ENCODE measurements at regions not wholly inside any gene's neighbourhood (a gene's known extent, or its start where the extent isn't known, plus 50 kb on each side); places are given as distances from the start of the nearest gene placed in this dataset.

DNA sequence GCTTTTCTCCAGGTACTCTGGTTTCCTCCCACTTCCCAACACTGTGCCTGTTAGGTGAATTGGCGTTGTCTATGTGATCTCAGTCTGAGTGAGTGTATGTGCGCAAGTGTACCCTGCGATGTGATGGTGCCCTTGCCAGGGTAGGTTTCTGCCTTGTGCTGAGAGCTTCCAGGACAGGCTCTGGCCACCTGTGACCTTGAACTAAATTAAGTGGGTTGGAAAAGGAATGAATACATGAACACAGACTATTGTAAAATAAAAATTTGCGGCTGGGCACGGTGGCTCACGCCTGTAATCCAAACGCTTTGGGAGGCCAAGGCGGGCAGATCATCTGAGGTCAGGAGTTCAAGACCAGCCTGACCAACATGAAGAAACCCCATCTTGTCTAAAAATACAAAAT lies 678.0 kb downstream of the DHX35 start:
- DNase-seq (ENCODE audit: low spot score): no peak
- Histone ChIP-seq H3K27ac (no peak overlapping the region), H3K4me2 (no peak overlapping the region), H3K79me2 (no peaks in the 10 kb centered on the region), H4K20me1 (ENCODE audit: insufficient read depth, poor library complexity, severe bottlenecking) (no peaks in the 10 kb centered on the region), H3K4me1 (ENCODE audit: insufficient read depth) (no peaks in the 10 kb centered on the region), H3K9me2 (replicated peaks; ENCODE audit: insufficient read depth) (no peaks in the 10 kb centered on the region), H3K4me3 (no peak overlapping the region), H3K9me3 (ENCODE audit: low read depth) (no peaks in the 10 kb centered on the region), H3K36me3 (replicated peaks; ENCODE audit: insufficient read depth, low read depth) (no peaks in the 10 kb centered on the region), H3K27me3 (no peaks in the 10 kb centered on the region), H2AFZ (no peak overlapping the region)
- TF ChIP-seq EZH2 (IDR thresholded peaks at IDR 0.05; ENCODE audit: borderline replicate concordance) (no peak), EZH2phosphoT487 (IDR thresholded peaks at IDR 0.05; ENCODE audit: low read depth, severe bottlenecking, unreplicated experiment) (no peak)
- TF ChIP-seq, protein P1, sequence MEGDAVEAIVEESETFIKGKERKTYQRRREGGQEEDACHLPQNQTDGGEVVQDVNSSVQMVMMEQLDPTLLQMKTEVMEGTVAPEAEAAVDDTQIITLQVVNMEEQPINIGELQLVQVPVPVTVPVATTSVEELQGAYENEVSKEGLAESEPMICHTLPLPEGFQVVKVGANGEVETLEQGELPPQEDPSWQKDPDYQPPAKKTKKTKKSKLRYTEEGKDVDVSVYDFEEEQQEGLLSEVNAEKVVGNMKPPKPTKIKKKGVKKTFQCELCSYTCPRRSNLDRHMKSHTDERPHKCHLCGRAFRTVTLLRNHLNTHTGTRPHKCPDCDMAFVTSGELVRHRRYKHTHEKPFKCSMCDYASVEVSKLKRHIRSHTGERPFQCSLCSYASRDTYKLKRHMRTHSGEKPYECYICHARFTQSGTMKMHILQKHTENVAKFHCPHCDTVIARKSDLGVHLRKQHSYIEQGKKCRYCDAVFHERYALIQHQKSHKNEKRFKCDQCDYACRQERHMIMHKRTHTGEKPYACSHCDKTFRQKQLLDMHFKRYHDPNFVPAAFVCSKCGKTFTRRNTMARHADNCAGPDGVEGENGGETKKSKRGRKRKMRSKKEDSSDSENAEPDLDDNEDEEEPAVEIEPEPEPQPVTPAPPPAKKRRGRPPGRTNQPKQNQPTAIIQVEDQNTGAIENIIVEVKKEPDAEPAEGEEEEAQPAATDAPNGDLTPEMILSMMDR (IDR thresholded peaks at IDR 0.05; ENCODE audit: poor library complexity): no peak
- WGBS (ENCODE audit: low lambda C conversion rate, missing lambda C conversion rate): 96% methylated on average over 8 of the region's 8 CpGs

DNA sequence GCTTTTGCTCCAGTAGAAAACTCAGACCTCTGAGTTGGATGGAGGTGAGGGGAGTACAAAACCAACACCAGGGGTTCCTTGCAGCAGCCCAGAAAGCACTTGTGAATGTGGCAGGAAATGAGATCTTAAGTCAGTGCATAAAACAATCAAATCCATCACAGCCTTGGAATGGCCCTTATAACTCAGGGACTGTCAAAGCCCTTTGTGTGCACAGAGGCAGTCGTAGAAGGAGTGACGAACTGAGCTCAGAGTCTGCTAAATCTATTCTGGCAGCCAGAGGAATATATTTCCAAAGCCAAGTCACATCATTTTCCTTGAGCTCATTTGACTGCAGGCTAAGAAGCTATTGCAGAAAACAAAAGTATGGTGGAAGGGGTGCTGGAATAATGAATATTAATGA lies 676.6 kb downstream of the DHX35 start:
- no peaks in the 10 kb centered on the region for H3K27me3 ChIP-seq
- no peak overlapping the region for H2AFZ ChIP-seq
- no peak for DNase-seq (ENCODE audit: low spot score)
- 58% methylated on average over 2 of the region's 2 CpGs for WGBS (ENCODE audit: low lambda C conversion rate, missing lambda C conversion rate)
- H3K9me3 ChIP-seq (ENCODE audit: low read depth): no peaks in the 10 kb centered on the region
- H3K9me2 ChIP-seq (replicated peaks; ENCODE audit: insufficient read depth): no peaks in the 10 kb centered on the region
- H4K20me1 ChIP-seq (ENCODE audit: insufficient read depth, poor library complexity, severe bottlenecking): no peaks in the 10 kb centered on the region
- no peaks in the 10 kb centered on the region for H3K36me3 ChIP-seq (replicated peaks; ENCODE audit: insufficient read depth, low read depth)
- H3K27ac ChIP-seq: no peak overlapping the region
- no peaks in the 10 kb centered on the region for H3K4me1 ChIP-seq (ENCODE audit: insufficient read depth)
- no peak for TF ChIP-seq EZH2phosphoT487 (IDR thresholded peaks at IDR 0.05; ENCODE audit: low read depth, severe bottlenecking, unreplicated experiment)
- no peak for TF ChIP-seq EZH2 (IDR thresholded peaks at IDR 0.05; ENCODE audit: borderline replicate concordance)
- TF ChIP-seq, protein P1 (IDR thresholded peaks at IDR 0.05; ENCODE audit: poor library complexity): no peak
- no peaks in the 10 kb centered on the region for H3K79me2 ChIP-seq
- H3K4me2 ChIP-seq: no peak overlapping the region
- H3K4me3 ChIP-seq: no peak overlapping the region

DNA sequence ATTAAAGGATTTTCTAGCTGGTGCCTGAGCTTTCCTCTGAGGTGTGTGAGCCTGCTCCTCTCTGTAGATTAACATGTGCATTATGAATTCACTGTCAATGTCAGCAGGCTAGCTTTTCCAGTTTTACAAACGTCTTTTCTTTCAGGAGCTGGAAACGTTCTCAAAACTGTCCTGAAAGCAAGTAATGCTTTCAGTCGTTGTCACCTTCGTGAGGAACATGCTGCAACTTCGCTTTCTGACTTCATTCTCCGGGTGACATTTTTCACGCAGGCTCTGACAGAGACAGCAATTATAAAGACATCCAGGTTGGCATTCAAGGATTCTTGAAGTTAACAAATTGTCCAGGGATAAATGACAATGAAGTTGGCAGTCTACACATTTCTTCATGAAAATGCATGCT lies 671.5 kb downstream of the DHX35 start:
- H3K9me2 ChIP-seq (replicated peaks; ENCODE audit: insufficient read depth): no peaks in the 10 kb centered on the region
- H3K4me1 ChIP-seq (ENCODE audit: insufficient read depth): peaks cover 5% of the 10 kb centered on the region
- WGBS (ENCODE audit: low lambda C conversion rate, missing lambda C conversion rate): 82% methylated on average over 7 of the region's 7 CpGs
- H3K4me3 ChIP-seq: no peak overlapping the region
- no peaks in the 10 kb centered on the region for H3K27me3 ChIP-seq
- H3K9me3 ChIP-seq (ENCODE audit: low read depth): no peaks in the 10 kb centered on the region
- H3K4me2 ChIP-seq: no peak overlapping the region
- no peak for DNase-seq (ENCODE audit: low spot score)
- TF ChIP-seq EZH2phosphoT487 (IDR thresholded peaks at IDR 0.05; ENCODE audit: low read depth, severe bottlenecking, unreplicated experiment): no peak
- TF ChIP-seq EZH2 (IDR thresholded peaks at IDR 0.05; ENCODE audit: borderline replicate concordance): no peak
- TF ChIP-seq, protein P1 (IDR thresholded peaks at IDR 0.05; ENCODE audit: poor library complexity): no peak
- no peak overlapping the region for H2AFZ ChIP-seq
- no peak overlapping the region for H3K27ac ChIP-seq
- no peaks in the 10 kb centered on the region for H3K79me2 ChIP-seq
- H4K20me1 ChIP-seq (ENCODE audit: insufficient read depth, poor library complexity, severe bottlenecking): no peaks in the 10 kb centered on the region
- H3K36me3 ChIP-seq (replicated peaks; ENCODE audit: insufficient read depth, low read depth): no peaks in the 10 kb centered on the region

DNA sequence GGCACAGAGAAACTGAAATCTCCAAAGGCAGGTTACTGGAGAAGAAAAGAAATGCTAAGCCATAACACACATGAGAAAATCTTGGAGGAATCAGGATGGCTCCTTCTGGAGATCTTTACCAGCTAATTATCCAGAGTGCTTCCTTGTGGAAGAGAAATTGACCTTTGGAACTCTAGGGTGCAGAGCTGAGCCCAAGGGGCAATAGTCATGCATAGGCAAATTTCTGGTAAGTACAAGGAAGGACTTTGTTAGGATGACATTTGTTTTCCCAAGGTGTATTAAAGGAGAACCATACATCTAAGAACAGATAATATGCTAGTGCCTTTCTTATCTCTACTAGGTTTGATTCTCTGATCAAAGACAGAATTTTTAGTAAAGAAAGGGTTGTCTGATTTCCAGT lies 670.6 kb downstream of the DHX35 start:
- Histone ChIP-seq H2AFZ (no peak overlapping the region), H3K9me2 (replicated peaks; ENCODE audit: insufficient read depth) (no peaks in the 10 kb centered on the region), H3K9me3 (ENCODE audit: low read depth) (no peaks in the 10 kb centered on the region), H3K4me2 (no peak overlapping the region), H3K36me3 (replicated peaks; ENCODE audit: insufficient read depth, low read depth) (no peaks in the 10 kb centered on the region), H3K79me2 (no peaks in the 10 kb centered on the region), H4K20me1 (ENCODE audit: insufficient read depth, poor library complexity, severe bottlenecking) (no peaks in the 10 kb centered on the region), H3K4me3 (no peak overlapping the region), H3K27me3 (no peaks in the 10 kb centered on the region), H3K4me1 (ENCODE audit: insufficient read depth) (peaks cover 5% of the 10 kb centered on the region), H3K27ac (no peak overlapping the region)
- DNase-seq (ENCODE audit: low spot score): no peak
- TF ChIP-seq EZH2phosphoT487 (IDR thresholded peaks at IDR 0.05; ENCODE audit: low read depth, severe bottlenecking, unreplicated experiment) (no peak), EZH2 (IDR thresholded peaks at IDR 0.05; ENCODE audit: borderline replicate concordance) (no peak)
- TF ChIP-seq, protein P1 (IDR thresholded peaks at IDR 0.05; ENCODE audit: poor library complexity): no peak
